Stimulated activated naive CD8-positive, alpha-beta T cell treated with anti-CD3 and anti-CD28 coated beads, Interleukin-15, Interleukin-2, amounts not matched to agents 100 ng/mL and 50 ng/mL, for 24 hours (primary cell): ENCODE measurements at regions not wholly inside any gene's neighbourhood (a gene's known extent, or its start where the extent isn't known, plus 50 kb on each side); places are given as distances from the start of the nearest gene placed in this dataset.

Experiments used
- H3K27ac Mint-ChIP-seq: one replicate; pipeline ENCODE4 v1.8.0; 2021; ENCODE audit warnings: mild to moderate bottlenecking, mixed read lengths
- H3K27me3 Mint-ChIP-seq: one replicate; pipeline ENCODE4 v1.8.0; 2021; ENCODE audit warnings: mixed read lengths
- H3K36me3 Mint-ChIP-seq: one replicate; pipeline ENCODE4 v1.8.0; 2021; ENCODE audit warnings: low read depth, mixed read lengths
- H3K4me1 Mint-ChIP-seq: one replicate; pipeline ENCODE4 v1.8.0; 2021; ENCODE audit warnings: low read depth, mixed read lengths
- H3K4me3 Mint-ChIP-seq: one replicate; pipeline ENCODE4 v1.8.0; 2021; ENCODE audit warnings: mild to moderate bottlenecking, mixed read lengths
- H3K9me3 Mint-ChIP-seq: one replicate; pipeline ENCODE4 v1.8.0; 2021; ENCODE audit warnings: mixed read lengths

GRCh38 chr22:48894064-48894671, 933.5 kb downstream of the BRD1 start:
- Mint-ChIP-seq H3K27me3 (peaks cover 4% of the 10 kb centered on the region), H3K9me3 (no peaks in the 10 kb centered on the region), H3K36me3 (no peaks in the 10 kb centered on the region), H3K27ac (no peak overlapping the region), H3K4me1 (no peaks in the 10 kb centered on the region), H3K4me3 (no peak overlapping the region)

GRCh38 chr22:48893288-48894063, 934.2 kb downstream of the BRD1 start:
- Mint-ChIP-seq H3K9me3 (no peaks in the 10 kb centered on the region), H3K4me1 (no peaks in the 10 kb centered on the region), H3K27me3 (peaks cover 4% of the 10 kb centered on the region), H3K36me3 (no peaks in the 10 kb centered on the region), H3K27ac (no peak overlapping the region), H3K4me3 (no peak overlapping the region)

- no peak overlapping the region for H3K4me3 Mint-ChIP-seq
- no peaks in the 10 kb centered on the region for H3K9me3 Mint-ChIP-seq
- H3K4me1 Mint-ChIP-seq = no peaks in the 10 kb centered on the region
- H3K27ac Mint-ChIP-seq = no peak overlapping the region
- peaks cover 4% of the 10 kb centered on the region for H3K27me3 Mint-ChIP-seq
- no peaks in the 10 kb centered on the region for H3K36me3 Mint-ChIP-seq
Measured at GRCh38 chr22:48892578-48893287, 934.9 kb downstream of the BRD1 start.

- Mint-ChIP-seq H3K27ac (no peak overlapping the region), H3K4me1 (no peaks in the 10 kb centered on the region), H3K9me3 (no peaks in the 10 kb centered on the region), H3K4me3 (no peak overlapping the region), H3K27me3 (peaks cover 4% of the 10 kb centered on the region), H3K36me3 (no peaks in the 10 kb centered on the region)
Measured at GRCh38 chr22:48891688-48892577, 935.7 kb downstream of the BRD1 start.

- Mint-ChIP-seq H3K4me1 (no peaks in the 10 kb centered on the region), H3K27ac (no peak overlapping the region), H3K4me3 (no peak overlapping the region), H3K9me3 (no peaks in the 10 kb centered on the region), H3K36me3 (no peaks in the 10 kb centered on the region), H3K27me3 (peaks cover 7% of the 10 kb centered on the region)
Measured at GRCh38 chr22:48890693-48891554, 936.7 kb downstream of the BRD1 start.

GRCh38 chr22:48889887-48890692, 937.6 kb downstream of the BRD1 start:
- H3K27me3 Mint-ChIP-seq = peaks cover 3% of the 10 kb centered on the region
- H3K4me1 Mint-ChIP-seq = no peaks in the 10 kb centered on the region
- H3K27ac Mint-ChIP-seq = no peak overlapping the region
- H3K9me3 Mint-ChIP-seq = no peaks in the 10 kb centered on the region
- no peak overlapping the region for H3K4me3 Mint-ChIP-seq
- no peaks in the 10 kb centered on the region for H3K36me3 Mint-ChIP-seq

GRCh38 chr22:48889209-48889830, 938.4 kb downstream of the BRD1 start:
- Mint-ChIP-seq H3K27ac (no peak overlapping the region), H3K36me3 (no peaks in the 10 kb centered on the region), H3K4me3 (no peak overlapping the region), H3K4me1 (no peaks in the 10 kb centered on the region), H3K9me3 (no peaks in the 10 kb centered on the region), H3K27me3 (peaks cover 4% of the 10 kb centered on the region)

- Mint-ChIP-seq H3K36me3 (no peaks in the 10 kb centered on the region), H3K4me3 (no peak overlapping the region), H3K27ac (no peak overlapping the region), H3K4me1 (no peaks in the 10 kb centered on the region), H3K9me3 (no peaks in the 10 kb centered on the region), H3K27me3 (peaks cover 6% of the 10 kb centered on the region)
Measured at GRCh38 chr22:48888466-48889208, 939.0 kb downstream of the BRD1 start.

GRCh38 chr22:48887394-48888332, 940.0 kb downstream of the BRD1 start:
- Mint-ChIP-seq H3K9me3 (no peaks in the 10 kb centered on the region), H3K36me3 (no peaks in the 10 kb centered on the region), H3K4me3 (no peak overlapping the region), H3K27ac (no peak overlapping the region), H3K27me3 (peaks cover 6% of the 10 kb centered on the region), H3K4me1 (no peaks in the 10 kb centered on the region)

- no peaks in the 10 kb centered on the region for H3K4me1 Mint-ChIP-seq
- H3K36me3 Mint-ChIP-seq = no peaks in the 10 kb centered on the region
- no peak overlapping the region for H3K27ac Mint-ChIP-seq
- no peak overlapping the region for H3K4me3 Mint-ChIP-seq
- H3K27me3 Mint-ChIP-seq = peaks cover 6% of the 10 kb centered on the region
- no peaks in the 10 kb centered on the region for H3K9me3 Mint-ChIP-seq
Measured at GRCh38 chr22:48886604-48887393, 940.9 kb downstream of the BRD1 start.

GRCh38 chr22:48885919-48886305, 941.8 kb downstream of the BRD1 start:
- Mint-ChIP-seq H3K27ac (no peak overlapping the region), H3K9me3 (no peaks in the 10 kb centered on the region), H3K4me1 (no peaks in the 10 kb centered on the region), H3K4me3 (no peak overlapping the region), H3K36me3 (no peaks in the 10 kb centered on the region), H3K27me3 (peaks cover 6% of the 10 kb centered on the region)
